Right lobe of liver (tissue), 6 donors: ENCODE measurements at regions not wholly inside any gene's neighbourhood (a gene's known extent, or its start where the extent isn't known, plus 50 kb on each side); places are given as distances from the start of the nearest gene placed in this dataset.
A peak's percentile ranks its signal among the peaks of the same experiment; 100 is the strongest.
"Not testable (repeated sequence)": the region's sequence is repeated elsewhere in the genome, so short reads cannot be mapped to it uniquely, and the experiment has no call there.

Experiments
- ATAC-seq, 4 donors: fragments of 200-7000 bp; cut with Tn5 transposase; one replicate each; pipeline ENCODE4 v1.9.1; 2020; ENCODE audit warnings: mild to moderate bottlenecking in 4 of 4, moderate library complexity in 4 of 4
- DNase-seq, 3 donors: peaks; one replicate each; pipeline ENCODE4 v3.0.0-alpha.2; 2020
- H3K27ac ChIP-seq, 3 donors: fragments of 200-600 bp; one replicate each; pipeline ENCODE4 v1.8.0; 2022
- H3K27me3 ChIP-seq, 2 donors: fragments of 200-600 bp; one replicate each; pipeline ENCODE4 v1.8.0; 2022
- H3K36me3 ChIP-seq, 4 donors: fragments of 200-600 bp; sonication (generic) in 1 of 4; one replicate each; pipeline versions ENCODE4 v1.5.1 to v1.8.0; 2017 to 2022; ENCODE audit warnings: control low read depth in 1 of 4
- H3K4me1 ChIP-seq, 4 donors: fragments of 200-600 bp; sonication (generic) in 1 of 4; one replicate each; pipeline versions ENCODE4 v1.5.1 to v1.8.0; 2017 to 2022; ENCODE audit warnings: control low read depth in 1 of 4
- H3K4me3 ChIP-seq, 3 donors: fragments of 200-600 bp; one replicate each; pipeline ENCODE4 v1.8.0; 2022
- H3K9me3 ChIP-seq, 4 donors: fragments of 200-600 bp; sonication (generic) in 1 of 4; one replicate each; pipeline versions ENCODE4 v1.5.1 to v1.8.0; 2017 to 2022; ENCODE audit warnings: control low read depth in 1 of 4
- POLR2A ChIP-seq: fragments of 450-650 bp; IDR thresholded peaks from one replicate; pipeline ENCODE4 v1.6.1; 2017; ENCODE audit warnings: antibody characterized with exemption, mild to moderate bottlenecking
- WGBS: methylation state at CpG from one replicate; pipeline ENCODE4 v1.1.6; 2018; ENCODE audit warnings: low coverage, low lambda C conversion rate; ENCODE audit not compliant: insufficient coverage; ENCODE audit errors: missing lambda C conversion rate; 5-methylcytosine and 5-hydroxymethylcytosine counted together
- intact Hi-C, 2 donors: fragments of 100-400 bp; cut with DNase I; formaldehyde crosslinking; loops; one replicate each; pipeline versions ENCODE4 v1.11.2 to v1.14.1; 2022
- TF ChIP-seq, protein P1 (sequence below), 4 donors: fragments of 200-600 bp in 3 of 4; fragments of 450-650 bp in 1 of 4; IDR thresholded peaks; one replicate each; pipeline versions ENCODE4 v1.5.1 to v1.8.0; 2016 to 2022; ENCODE audit warnings: antibody characterized with exemption in 4 of 4, mild to moderate bottlenecking in 2 of 4
- donor health status: DM: no; HTN: yes; CAD: no.
- donor health status: DM: no; HTN: no; CAD: no.
- donor health status: DM: no; HTN: no; CAD: no.
- donor health status: DM: no; HTN: yes; CAD: no.
- donor health status: DM: no; HTN: yes; CAD: no.

DNA sequence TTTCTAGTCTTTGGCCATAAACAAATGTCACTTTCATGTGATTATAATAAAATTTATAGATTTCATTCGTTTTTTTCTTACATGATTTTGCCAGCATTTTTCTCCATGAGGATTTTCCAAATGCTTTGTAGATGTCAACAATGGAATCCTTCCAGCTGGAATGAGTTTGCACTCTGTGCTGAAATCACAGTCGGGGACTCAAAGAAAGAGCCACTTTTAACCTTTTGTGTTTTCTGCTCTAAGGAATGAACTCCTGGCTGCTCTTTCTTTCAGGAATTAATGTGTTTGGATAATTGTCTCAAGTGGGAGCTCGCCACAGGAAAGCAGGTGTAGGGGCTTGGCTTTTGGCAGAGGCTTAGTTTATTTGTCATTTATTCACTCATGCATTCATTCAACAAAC, 372.3 kb upstream of the SALL1 start:
- Histone ChIP-seq H3K27ac (peak overlapping the region; percentile 66 to 86 (median 85)), H3K4me3 (peak overlapping the region in 2 of 3 donors; percentile 32 to 54), H3K27me3 (no peaks in the 10 kb centered on the region), H3K9me3 (no peaks in the 10 kb centered on the region), H3K4me1 (peaks cover 0 to 43% (median 7%) of the 10 kb centered on the region in 4 donors), H3K36me3 (no peaks in the 10 kb centered on the region)
- ATAC-seq (peak; percentile 29 to 53 (median 43)), DNase-seq (no peak)
- TF ChIP-seq, protein P1, sequence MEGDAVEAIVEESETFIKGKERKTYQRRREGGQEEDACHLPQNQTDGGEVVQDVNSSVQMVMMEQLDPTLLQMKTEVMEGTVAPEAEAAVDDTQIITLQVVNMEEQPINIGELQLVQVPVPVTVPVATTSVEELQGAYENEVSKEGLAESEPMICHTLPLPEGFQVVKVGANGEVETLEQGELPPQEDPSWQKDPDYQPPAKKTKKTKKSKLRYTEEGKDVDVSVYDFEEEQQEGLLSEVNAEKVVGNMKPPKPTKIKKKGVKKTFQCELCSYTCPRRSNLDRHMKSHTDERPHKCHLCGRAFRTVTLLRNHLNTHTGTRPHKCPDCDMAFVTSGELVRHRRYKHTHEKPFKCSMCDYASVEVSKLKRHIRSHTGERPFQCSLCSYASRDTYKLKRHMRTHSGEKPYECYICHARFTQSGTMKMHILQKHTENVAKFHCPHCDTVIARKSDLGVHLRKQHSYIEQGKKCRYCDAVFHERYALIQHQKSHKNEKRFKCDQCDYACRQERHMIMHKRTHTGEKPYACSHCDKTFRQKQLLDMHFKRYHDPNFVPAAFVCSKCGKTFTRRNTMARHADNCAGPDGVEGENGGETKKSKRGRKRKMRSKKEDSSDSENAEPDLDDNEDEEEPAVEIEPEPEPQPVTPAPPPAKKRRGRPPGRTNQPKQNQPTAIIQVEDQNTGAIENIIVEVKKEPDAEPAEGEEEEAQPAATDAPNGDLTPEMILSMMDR (IDR thresholded peaks at IDR 0.05) = no peak
- TF ChIP-seq POLR2A = no peak
- WGBS = 26% methylated on average over 3 of the region's 3 CpGs
- intact Hi-C loops = no loop called here

DNA sequence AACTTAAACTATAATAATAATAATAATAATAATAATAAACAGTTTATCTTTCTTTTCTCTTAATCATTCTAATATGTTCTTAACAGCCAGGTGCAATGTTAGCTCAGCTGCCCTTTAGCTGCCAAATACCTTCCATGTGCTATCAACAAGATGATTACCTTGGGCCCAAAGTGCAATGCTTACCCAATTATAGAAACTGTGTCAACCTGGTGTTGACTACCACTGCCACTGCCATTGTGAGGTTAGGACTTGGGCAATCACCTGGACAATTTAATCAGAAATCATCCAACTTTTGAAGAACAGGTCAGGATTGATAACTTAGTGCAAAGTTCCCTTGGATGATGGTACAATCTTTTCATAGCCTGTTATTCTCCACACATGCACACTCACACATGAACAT, 371.8 kb upstream of the SALL1 start:
- no peaks in the 10 kb centered on the region for H3K9me3 ChIP-seq
- intact Hi-C loops = no loop called here

DNA sequence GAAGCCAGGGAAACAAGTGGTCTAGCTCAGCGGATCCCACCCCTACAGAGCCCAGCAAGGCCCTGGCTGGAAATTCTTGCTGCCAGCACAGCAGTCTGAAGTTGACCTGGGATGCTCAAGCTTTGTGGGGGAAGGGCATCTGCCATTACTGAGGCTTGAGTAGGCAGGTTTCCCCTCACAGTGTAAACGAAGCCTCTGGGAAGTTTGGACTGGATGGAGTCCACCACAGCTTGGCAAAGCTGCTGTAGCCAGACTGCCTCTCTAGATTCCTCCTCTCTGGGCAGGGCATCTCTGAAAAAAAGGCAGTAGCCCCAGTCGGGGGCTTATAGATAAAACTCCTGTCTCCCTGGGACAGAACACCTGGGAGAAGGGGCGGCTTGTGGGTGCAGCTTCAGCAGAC, 365.9 kb upstream of the SALL1 start:
- Histone ChIP-seq H3K27ac (peak overlapping the region in 1 of 3 donors; percentile 40), H3K4me1 (peaks cover 0 to 37% (median 0%) of the 10 kb centered on the region in 4 donors)
- peak in 3 of 4 donors; percentile 66 to 82 (median 78) for ATAC-seq
- 60% methylated on average over 1 of the region's 4 CpGs for WGBS
- H3K4me3 ChIP-seq, H3K36me3 ChIP-seq, intact Hi-C loops, H3K9me3 ChIP-seq, H3K27me3 ChIP-seq: not testable (repeated sequence)
- DNase-seq = peak; percentile 37 to 67 (median 63)

More for the DNA sequence above, 371.8 kb upstream of the SALL1 start:
- H3K4me1 ChIP-seq = peaks cover 0 to 48% (median 7%) of the 10 kb centered on the region in 4 donors
- no peaks in the 10 kb centered on the region for H3K27me3 ChIP-seq
- H3K36me3 ChIP-seq = no peaks in the 10 kb centered on the region
- DNase-seq (peak in 1 of 3 donors; percentile 79), ATAC-seq (peak; percentile 68 to 84 (median 74))
- TF ChIP-seq, protein P1 (IDR thresholded peaks at IDR 0.05) = no peak
- peak overlapping the region; percentile 66 to 86 (median 85) for H3K27ac ChIP-seq
- peak overlapping the region in 2 of 3 donors; percentile 32 to 54 for H3K4me3 ChIP-seq

DNA sequence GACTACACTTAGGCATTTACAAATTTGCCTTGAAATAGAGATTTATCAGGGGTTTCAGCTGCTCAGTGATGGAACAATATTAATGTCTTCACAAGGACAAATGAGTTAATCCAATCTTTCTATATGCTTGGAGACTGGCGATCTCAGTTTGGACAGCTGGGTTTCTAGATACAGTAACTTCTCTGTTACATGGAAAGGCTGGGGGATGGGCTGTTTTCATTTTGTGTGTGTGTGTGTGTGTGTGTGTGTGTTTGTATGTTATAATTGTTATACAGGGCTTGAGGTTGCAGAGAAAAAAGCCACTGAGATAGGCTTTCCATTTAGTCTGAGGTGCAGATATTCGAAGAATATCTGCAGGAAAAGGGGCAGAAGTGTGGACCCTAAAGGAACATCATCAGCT, 359.3 kb upstream of the SALL1 start:
- ATAC-seq (no peak), DNase-seq (no peak)
- TF ChIP-seq POLR2A = no peak
- TF ChIP-seq, protein P1 (IDR thresholded peaks at IDR 0.05) = no peak
- no peaks in the 10 kb centered on the region for H3K9me3 ChIP-seq
- no peak overlapping the region for H3K4me3 ChIP-seq
- intact Hi-C loops = no loop called here
- H3K27me3 ChIP-seq = no peaks in the 10 kb centered on the region
- H3K27ac ChIP-seq = no peak overlapping the region
- WGBS = 88% methylated on average over 2 of the region's 2 CpGs
- H3K4me1 ChIP-seq = peaks cover 0 to 8% (median 0%) of the 10 kb centered on the region in 4 donors
- no peaks in the 10 kb centered on the region for H3K36me3 ChIP-seq

DNA sequence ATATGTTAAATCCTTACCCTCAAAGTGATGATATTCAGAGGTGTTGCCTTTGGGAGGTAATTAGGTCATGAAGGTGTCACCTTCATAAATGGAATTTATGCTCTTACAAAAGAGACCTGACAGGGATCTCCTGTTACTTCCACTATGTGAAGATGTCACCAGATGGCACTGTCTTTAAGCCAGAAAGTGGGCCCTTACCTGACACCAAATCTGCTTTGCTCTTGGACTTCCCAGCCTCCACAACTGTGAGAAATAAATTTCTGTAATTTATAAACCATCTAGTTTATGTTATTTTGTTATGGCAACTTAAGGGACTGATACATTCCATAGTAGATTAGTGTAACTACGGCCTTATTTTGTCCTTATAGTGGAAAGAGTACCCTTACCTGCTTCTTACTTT, 358.3 kb upstream of the SALL1 start:
- Histone ChIP-seq H3K27me3 (no peaks in the 10 kb centered on the region), H3K36me3 (no peaks in the 10 kb centered on the region), H3K9me3 (no peaks in the 10 kb centered on the region), H3K27ac (no peak overlapping the region), H3K4me1 (peaks cover 0 to 7% (median 0%) of the 10 kb centered on the region in 4 donors), H3K4me3 (no peak overlapping the region)
- TF ChIP-seq, protein P1 (IDR thresholded peaks at IDR 0.05) = no peak
- TF ChIP-seq POLR2A = no peak
- WGBS = 100% methylated on average over 1 of the region's 1 CpG
- intact Hi-C loops = no loop called here
- DNase-seq (no peak), ATAC-seq (no peak)
